ENCODE measurements at regions not wholly inside any gene's neighbourhood (a gene's known extent, or its start where the extent isn't known, plus 50 kb on each side); places are given as distances from the start of the nearest gene placed in this dataset.
A peak's percentile ranks its signal among the peaks of the same experiment; 100 is the strongest.

GRCh38 chr10:47139121-47139520, 160.9 kb upstream of the GDF10 start:
- DNase-seq = no peak
- intact Hi-C loops (cut with DNase I) = no loop called here

- no peak for DNase-seq
- intact Hi-C loops (cut with DNase I) = no loop called here
Observed at GRCh38 chr10:47140761-47141348, 159.1 kb upstream of the GDF10 start.

- no peak for DNase-seq
- intact Hi-C loops (cut with DNase I) = no loop called here
Observed at GRCh38 chr10:47141349-47141748, 158.6 kb upstream of the GDF10 start.

GRCh38 chr10:47143072-47143471, 156.9 kb upstream of the GDF10 start:
- no peak for DNase-seq
- intact Hi-C loops (cut with DNase I) = no loop called here

GRCh38 chr10:47143473-47143872, 156.5 kb upstream of the GDF10 start:
- intact Hi-C loops (cut with DNase I) = no loop called here
- DNase-seq = no peak

GRCh38 chr10:47144525-47144924, 155.5 kb upstream of the GDF10 start:
- DNase-seq = no peak
- intact Hi-C loops (cut with DNase I) = no loop called here

GRCh38 chr10:47145290-47145934, 154.6 kb upstream of the GDF10 start:
- DNase-seq = no peak
- intact Hi-C loops (cut with DNase I) = no loop called here

- intact Hi-C loops (cut with DNase I) = no loop called here
- DNase-seq = no peak
Observed at GRCh38 chr10:47146572-47146971, 153.4 kb upstream of the GDF10 start.

- intact Hi-C loops (cut with DNase I) = no loop called here
- DNase-seq = no peak
Observed at GRCh38 chr10:47147186-47147585, 152.8 kb upstream of the GDF10 start.

GRCh38 chr10:47150581-47150980, 149.4 kb upstream of the GDF10 start:
- DNase-seq = no peak

GRCh38 chr10:47151920-47152319, 148.1 kb upstream of the GDF10 start:
- intact Hi-C loops (cut with DNase I) = no loop called here
- no peak for DNase-seq

More at GRCh38 chr10:47150581-47150980, 149.4 kb upstream of the GDF10 start:
- intact Hi-C loops (cut with DNase I) = no loop called here

- intact Hi-C loops (cut with DNase I) = no loop called here
- no peak for DNase-seq
Observed at GRCh38 chr10:47152861-47153349, 147.1 kb upstream of the GDF10 start.

- no peak for DNase-seq
- intact Hi-C loops (cut with DNase I) = no loop called here
Observed at GRCh38 chr10:47154762-47155161, 145.2 kb upstream of the GDF10 start.

- no peak for DNase-seq
- intact Hi-C loops (cut with DNase I) = no loop called here
Observed at GRCh38 chr10:47156873-47157272, 143.1 kb upstream of the GDF10 start.

GRCh38 chr10:47158116-47159071, 141.6 kb upstream of the GDF10 start:
- intact Hi-C loops (cut with DNase I) = no loop called here
- DNase-seq = no peak

- peak in 1 of 10 donors; percentile 76 for DNase-seq
Observed at GRCh38 chr10:47159361-47160260, 140.4 kb upstream of the GDF10 start.

GRCh38 chr10:47160261-47160908, 139.6 kb upstream of the GDF10 start:
- peak in 1 of 10 donors; percentile 45 for DNase-seq
- intact Hi-C loops (cut with DNase I) = no loop called here

More at GRCh38 chr10:47159361-47160260, 140.4 kb upstream of the GDF10 start:
- intact Hi-C loops (cut with DNase I) = no loop called here

GRCh38 chr10:47160967-47161366, 139.0 kb upstream of the GDF10 start:
- intact Hi-C loops (cut with DNase I) = no loop called here
- DNase-seq = no peak

GRCh38 chr10:47161465-47161864, 138.5 kb upstream of the GDF10 start:
- no peak for DNase-seq
- intact Hi-C loops (cut with DNase I) = no loop called here
